GM12864 (cell line): ENCODE measurements at regions not wholly inside any gene's neighbourhood (a gene's known extent, or its start where the extent isn't known, plus 50 kb on each side); places are given as distances from the start of the nearest gene placed in this dataset.

Experiments used
- DNase-seq: peaks from one replicate; pipeline ENCODE4 v3.0.0-alpha.2; 2011; ENCODE audit warnings: low read depth
- H3K4me3 ChIP-seq: 2 replicates; pipeline ENCODE4 v1.5.1; 2011; ENCODE audit warnings: mild to moderate bottlenecking, low read depth, low read length, control low read depth
- CTCF ChIP-seq: IDR thresholded peaks from 2 replicates; pipeline ENCODE4 v1.5.1; 2011; ENCODE audit warnings: low read depth, mild to moderate bottlenecking, moderate library complexity, low read length, control low read depth, inconsistent platforms; ENCODE audit errors: missing control alignments

- DNase-seq, result no peak
These were observed 379.0 kb downstream of the FOXO1 start for GRCh38 chr13:40287428-40287827.

GRCh38 chr13:40288259-40288658 is 378.2 kb downstream of the FOXO1 start:
- DNase-seq, result no peak
- no peak overlapping the region for H3K4me3 ChIP-seq
- TF ChIP-seq CTCF, result no peak

More at GRCh38 chr13:40287428-40287827, 379.0 kb downstream of the FOXO1 start:
- no peak for TF ChIP-seq CTCF
- H3K4me3 ChIP-seq, result no peak overlapping the region

- H3K4me3 ChIP-seq, result no peak overlapping the region
- no peak for TF ChIP-seq CTCF
- no peak for DNase-seq
These were observed 375.7 kb downstream of the FOXO1 start for GRCh38 chr13:40290758-40291157.

DNA sequence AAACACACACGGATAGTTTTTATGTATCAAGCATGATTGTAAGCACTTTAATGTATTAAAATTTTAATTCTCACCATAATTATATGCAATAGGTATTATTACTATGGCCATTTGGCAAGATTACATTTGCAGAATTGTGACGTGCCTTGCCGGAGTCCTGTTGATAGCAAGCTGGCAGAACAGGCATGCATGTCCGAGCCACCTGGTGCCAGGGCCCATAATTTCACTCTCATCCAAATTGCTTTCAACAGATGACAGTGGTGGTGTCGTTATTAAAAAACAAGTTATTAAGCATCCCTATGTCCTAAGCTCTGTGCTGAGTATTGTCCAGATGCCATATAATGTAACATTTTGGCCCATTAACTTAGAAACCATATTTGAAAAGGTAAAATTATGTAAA is 374.3 kb downstream of the FOXO1 start:
- DNase-seq, result no peak
- no peak for TF ChIP-seq CTCF

DNA sequence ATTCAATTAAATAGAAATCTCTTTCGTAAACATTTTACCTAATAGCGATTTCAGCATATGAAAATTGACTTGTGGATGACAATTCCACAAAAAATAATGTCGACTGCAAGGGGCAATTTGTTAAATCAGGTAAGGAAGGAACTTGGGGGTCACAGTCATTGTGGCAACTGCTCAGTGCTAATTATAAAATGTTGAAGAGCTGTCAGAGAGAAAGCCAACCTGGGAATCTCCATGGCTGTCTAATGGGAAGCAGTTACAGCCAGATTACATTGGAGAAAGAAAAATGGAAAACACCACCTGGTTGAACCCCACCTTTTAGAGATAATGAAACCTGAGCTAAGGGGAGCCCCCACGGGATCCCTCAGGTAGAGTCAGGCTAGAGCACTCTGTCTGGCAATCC is 373.9 kb downstream of the FOXO1 start:
- no peak for DNase-seq
- no peak overlapping the region for H3K4me3 ChIP-seq
- no peak for TF ChIP-seq CTCF

More for the DNA sequence above, 374.3 kb downstream of the FOXO1 start:
- H3K4me3 ChIP-seq, result no peak overlapping the region

- TF ChIP-seq CTCF, result no peak
- no peak overlapping the region for H3K4me3 ChIP-seq
- no peak for DNase-seq
These were observed 364.1 kb downstream of the FOXO1 start for GRCh38 chr13:40302351-40302750.

GRCh38 chr13:40304391-40304790 is 362.1 kb downstream of the FOXO1 start:
- no peak overlapping the region for H3K4me3 ChIP-seq
- TF ChIP-seq CTCF, result no peak
- DNase-seq, result no peak
